DND-41 (cell line): ENCODE measurements at regions not wholly inside any gene's neighbourhood (a gene's known extent, or its start where the extent isn't known, plus 50 kb on each side); places are given as distances from the start of the nearest gene placed in this dataset.
"Not testable (repeated sequence)": the region's sequence is repeated elsewhere in the genome, so short reads cannot be mapped to it uniquely, and the experiment has no call there.

Experiments
- ATAC-seq: fragments of 200-7000 bp; cut with Tn5 transposase; 3 replicates; pipeline ENCODE4 v1.9.1; 2021; ENCODE audit warnings: low read depth; ENCODE audit not compliant: insufficient read depth
- DNase-seq: peaks from one replicate; pipeline ENCODE4 v3.0.0-alpha.2; 2020
- H2AFZ ChIP-seq: 2 replicates; pipeline ENCODE4 v1.6.0; 2012; ENCODE audit warnings: low read depth, low read length
- H3K27ac ChIP-seq: 2 replicates; pipeline ENCODE4 v1.5.1; 2012; ENCODE audit warnings: low read length, inconsistent platforms
- H3K27me3 ChIP-seq: fragments of 200-600 bp; sonication (generic); 2 replicates; pipeline ENCODE4 v1.6.0; 2012; ENCODE audit warnings: low read length, mild to moderate bottlenecking, inconsistent platforms; ENCODE audit not compliant: insufficient read depth, poor library complexity
- H3K36me3 ChIP-seq: 2 replicates; pipeline ENCODE4 v1.5.1; 2012; ENCODE audit warnings: low read length, inconsistent platforms; ENCODE audit not compliant: insufficient read depth
- H3K4me1 ChIP-seq: 2 replicates; pipeline ENCODE4 v1.5.1; 2012; ENCODE audit warnings: mild to moderate bottlenecking, low read length; ENCODE audit not compliant: insufficient read depth
- H3K4me2 ChIP-seq: 2 replicates; pipeline ENCODE4 v1.6.0; 2012; ENCODE audit warnings: mild to moderate bottlenecking, moderate library complexity, low read length, inconsistent platforms; ENCODE audit not compliant: insufficient read depth
- H3K4me3 ChIP-seq, 2 experiments: fragments of 200-600 bp in 1 of 2; shearing (Covaris generic) in 1 of 2; 2 replicates each; pipeline ENCODE4 v1.5.1; 2012 to 2016; ENCODE audit warnings: inconsistent platforms in 2 of 2, low read length in 2 of 2, mild to moderate bottlenecking in 2 of 2, low read depth in 1 of 2, moderate library complexity in 1 of 2
- H3K79me2 ChIP-seq: 2 replicates; pipeline ENCODE4 v1.6.0; 2012; ENCODE audit warnings: low read length, inconsistent platforms; ENCODE audit not compliant: insufficient read depth
- H3K9ac ChIP-seq: 2 replicates; pipeline ENCODE4 v1.6.0; 2012; ENCODE audit warnings: low read depth, mild to moderate bottlenecking, inconsistent platforms, low read length, moderate library complexity
- H3K9me3 ChIP-seq: 2 replicates; pipeline ENCODE4 v1.5.1; 2012; ENCODE audit warnings: low read length, moderate library complexity, mild to moderate bottlenecking, inconsistent platforms; ENCODE audit not compliant: insufficient read depth, severe bottlenecking
- H4K20me1 ChIP-seq: 2 replicates; pipeline ENCODE4 v1.6.0; 2012; ENCODE audit warnings: low read length; ENCODE audit not compliant: insufficient read depth
- CTCF ChIP-seq: IDR thresholded peaks from 2 replicates; pipeline ENCODE4 v1.5.1; 2012; ENCODE audit warnings: borderline replicate concordance, low read length, moderate library complexity, mild to moderate bottlenecking; ENCODE audit not compliant: poor library complexity, severe bottlenecking; ENCODE audit errors: extremely low read depth
- EZH2 ChIP-seq: IDR thresholded peaks from 3 replicates; pipeline ENCODE4 v1.6.1; 2012; ENCODE audit warnings: borderline replicate concordance, low read depth, mild to moderate bottlenecking, moderate library complexity, low read length, inconsistent platforms; ENCODE audit not compliant: severe bottlenecking

GRCh38 chr5:110968246-110969005, 103.1 kb upstream of the TSLP start:
- ATAC-seq (no peak), DNase-seq (no peak)
- H3K36me3 ChIP-seq: no peaks in the 10 kb centered on the region
- H3K4me1 ChIP-seq: no peaks in the 10 kb centered on the region
- H3K4me3 ChIP-seq: no peak overlapping the region
- no peak overlapping the region for H3K9ac ChIP-seq
- H3K79me2 ChIP-seq: no peaks in the 10 kb centered on the region
- no peaks in the 10 kb centered on the region for H4K20me1 ChIP-seq
- TF ChIP-seq EZH2 (no peak), CTCF (no peak)
- H3K27ac ChIP-seq: no peak overlapping the region
- no peaks in the 10 kb centered on the region for H3K27me3 ChIP-seq
- no peak overlapping the region for H2AFZ ChIP-seq
- H3K9me3 ChIP-seq: no peaks in the 10 kb centered on the region
- no peak overlapping the region for H3K4me2 ChIP-seq

- Histone ChIP-seq H3K4me1 (no peaks in the 10 kb centered on the region), H2AFZ (no peak overlapping the region)
- no peak for DNase-seq
Observed at GRCh38 chr5:110969502-110969901, 102.0 kb upstream of the TSLP start.

GRCh38 chr5:110973510-110973909, 98.0 kb upstream of the TSLP start:
- Histone ChIP-seq H4K20me1 (no peaks in the 10 kb centered on the region), H3K9me3 (no peaks in the 10 kb centered on the region), H3K9ac (no peak overlapping the region), H3K4me3 (no peak overlapping the region), H3K27me3 (no peaks in the 10 kb centered on the region), H3K4me1 (no peaks in the 10 kb centered on the region), H3K36me3 (no peaks in the 10 kb centered on the region), H3K4me2 (no peak overlapping the region), H3K79me2 (no peaks in the 10 kb centered on the region), H2AFZ (no peak overlapping the region), H3K27ac (no peak overlapping the region)
- TF ChIP-seq EZH2: no peak
- no peak for TF ChIP-seq CTCF
- ATAC-seq (no peak), DNase-seq (no peak)

More at GRCh38 chr5:110969502-110969901, 102.0 kb upstream of the TSLP start:
- H3K27me3 ChIP-seq: no peaks in the 10 kb centered on the region
- no peak for TF ChIP-seq CTCF
- TF ChIP-seq EZH2: no peak
- H3K27ac ChIP-seq: no peak overlapping the region
- H3K4me3 ChIP-seq: no peak overlapping the region
- no peaks in the 10 kb centered on the region for H3K9me3 ChIP-seq
- H3K79me2 ChIP-seq: no peaks in the 10 kb centered on the region
- no peaks in the 10 kb centered on the region for H3K36me3 ChIP-seq
- H3K4me2 ChIP-seq: no peak overlapping the region
- H3K9ac ChIP-seq: no peak overlapping the region
- H4K20me1 ChIP-seq: no peaks in the 10 kb centered on the region
- no peak for ATAC-seq

GRCh38 chr5:110977915-110978314, 93.6 kb upstream of the TSLP start:
- DNase-seq: no peak
- Histone ChIP-seq H3K27me3 (no peaks in the 10 kb centered on the region), H3K36me3 (no peaks in the 10 kb centered on the region), H3K4me2 (no peak overlapping the region), H3K4me3 (no peak overlapping the region), H3K27ac (no peak overlapping the region), H3K9me3 (no peaks in the 10 kb centered on the region), H3K79me2 (no peaks in the 10 kb centered on the region), H3K4me1 (no peaks in the 10 kb centered on the region), H3K9ac (no peak overlapping the region), H4K20me1 (no peaks in the 10 kb centered on the region), H2AFZ (no peak overlapping the region)
- TF ChIP-seq CTCF: no peak
- TF ChIP-seq EZH2: no peak
- ATAC-seq: no peak

- H3K27ac ChIP-seq, H2AFZ ChIP-seq, H3K79me2 ChIP-seq, H3K36me3 ChIP-seq, H3K4me1 ChIP-seq, ATAC-seq, H3K4me2 ChIP-seq, DNase-seq, H3K27me3 ChIP-seq, H3K4me3 ChIP-seq, H4K20me1 ChIP-seq, H3K9ac ChIP-seq, H3K9me3 ChIP-seq: not testable (repeated sequence)
Observed at GRCh38 chr5:110985882-110986281, 85.6 kb upstream of the TSLP start.
